22Rv1 (cell line): ENCODE measurements at regions not wholly inside any gene's neighbourhood (a gene's known extent, or its start where the extent isn't known, plus 50 kb on each side); places are given as distances from the start of the nearest gene placed in this dataset.

Experiments
- ZFX ChIP-seq: fragments of 450-650 bp; IDR thresholded peaks from 2 replicates; pipeline ENCODE4 v1.6.1; 2017; ENCODE audit warnings: antibody characterized with exemption, borderline replicate concordance
- TF ChIP-seq, protein P1 (sequence below): fragments of 450-650 bp; IDR thresholded peaks from 2 replicates; pipeline ENCODE4 v1.5.1; 2017; ENCODE audit warnings: mild to moderate bottlenecking

DNA sequence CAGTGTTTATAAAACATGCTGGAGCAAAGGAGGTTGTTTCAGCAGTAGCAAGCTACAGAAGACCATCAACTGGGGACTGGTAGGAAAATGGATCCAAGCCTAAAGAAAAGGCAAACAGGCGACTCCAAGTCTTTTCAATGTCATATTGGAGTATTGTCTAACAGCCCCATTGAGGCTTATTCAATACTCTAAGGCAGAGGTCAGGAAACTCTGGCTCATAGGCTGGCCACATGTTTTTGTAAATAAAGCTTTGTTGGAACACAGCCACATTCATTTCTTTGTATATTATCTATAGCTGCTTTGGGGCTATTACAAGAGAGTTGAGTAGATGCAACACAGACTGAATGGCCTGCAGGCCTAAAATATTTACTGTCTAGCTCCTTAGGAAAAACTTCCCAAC is 77.5 kb downstream of the RPL22L1 start:
- TF ChIP-seq, protein P1, sequence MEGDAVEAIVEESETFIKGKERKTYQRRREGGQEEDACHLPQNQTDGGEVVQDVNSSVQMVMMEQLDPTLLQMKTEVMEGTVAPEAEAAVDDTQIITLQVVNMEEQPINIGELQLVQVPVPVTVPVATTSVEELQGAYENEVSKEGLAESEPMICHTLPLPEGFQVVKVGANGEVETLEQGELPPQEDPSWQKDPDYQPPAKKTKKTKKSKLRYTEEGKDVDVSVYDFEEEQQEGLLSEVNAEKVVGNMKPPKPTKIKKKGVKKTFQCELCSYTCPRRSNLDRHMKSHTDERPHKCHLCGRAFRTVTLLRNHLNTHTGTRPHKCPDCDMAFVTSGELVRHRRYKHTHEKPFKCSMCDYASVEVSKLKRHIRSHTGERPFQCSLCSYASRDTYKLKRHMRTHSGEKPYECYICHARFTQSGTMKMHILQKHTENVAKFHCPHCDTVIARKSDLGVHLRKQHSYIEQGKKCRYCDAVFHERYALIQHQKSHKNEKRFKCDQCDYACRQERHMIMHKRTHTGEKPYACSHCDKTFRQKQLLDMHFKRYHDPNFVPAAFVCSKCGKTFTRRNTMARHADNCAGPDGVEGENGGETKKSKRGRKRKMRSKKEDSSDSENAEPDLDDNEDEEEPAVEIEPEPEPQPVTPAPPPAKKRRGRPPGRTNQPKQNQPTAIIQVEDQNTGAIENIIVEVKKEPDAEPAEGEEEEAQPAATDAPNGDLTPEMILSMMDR: no peak
- TF ChIP-seq ZFX: no peak
